ENCODE measurements at regions not wholly inside any gene's neighbourhood (a gene's known extent, or its start where the extent isn't known, plus 50 kb on each side); places are given as distances from the start of the nearest gene placed in this dataset.

DNA sequence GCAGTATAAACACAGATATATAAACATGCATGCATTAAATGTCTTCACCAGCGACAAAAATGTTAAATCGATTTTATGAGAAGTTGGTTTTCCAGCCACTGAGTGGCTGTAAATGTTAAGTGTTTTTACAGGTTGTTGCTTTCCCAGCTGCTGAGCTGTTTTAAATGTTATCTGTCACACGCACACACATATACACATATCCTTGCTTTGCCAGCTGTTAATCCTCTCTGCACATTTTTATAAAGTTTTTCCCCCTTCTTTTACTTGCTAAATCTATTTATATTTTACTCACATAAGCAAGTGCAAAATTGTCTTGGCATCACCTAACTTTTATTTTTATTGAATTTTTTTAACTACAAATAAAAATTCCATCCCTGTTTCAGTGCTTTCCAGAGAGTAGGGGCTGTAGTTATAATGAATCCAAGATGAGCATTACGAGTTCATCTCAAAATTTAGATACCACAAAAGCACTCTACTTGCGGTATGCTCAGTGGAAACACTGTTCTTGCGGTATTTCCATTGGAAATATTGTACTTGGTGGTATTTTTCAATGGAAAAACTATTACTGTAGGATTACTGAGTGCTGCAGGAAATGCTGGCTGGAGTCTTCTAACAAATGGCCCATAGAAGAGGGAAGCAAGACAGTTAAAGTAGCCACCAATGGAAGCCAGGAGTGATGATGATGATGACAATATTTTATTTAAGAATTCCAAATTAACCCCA lies 124.9 kb upstream of the KCNJ16 start:
- ATAC-seq (no peak), DNase-seq (no peak)
- intact Hi-C loops (cut with DNase I) = no loop called here
- TF ChIP-seq, protein P1, sequence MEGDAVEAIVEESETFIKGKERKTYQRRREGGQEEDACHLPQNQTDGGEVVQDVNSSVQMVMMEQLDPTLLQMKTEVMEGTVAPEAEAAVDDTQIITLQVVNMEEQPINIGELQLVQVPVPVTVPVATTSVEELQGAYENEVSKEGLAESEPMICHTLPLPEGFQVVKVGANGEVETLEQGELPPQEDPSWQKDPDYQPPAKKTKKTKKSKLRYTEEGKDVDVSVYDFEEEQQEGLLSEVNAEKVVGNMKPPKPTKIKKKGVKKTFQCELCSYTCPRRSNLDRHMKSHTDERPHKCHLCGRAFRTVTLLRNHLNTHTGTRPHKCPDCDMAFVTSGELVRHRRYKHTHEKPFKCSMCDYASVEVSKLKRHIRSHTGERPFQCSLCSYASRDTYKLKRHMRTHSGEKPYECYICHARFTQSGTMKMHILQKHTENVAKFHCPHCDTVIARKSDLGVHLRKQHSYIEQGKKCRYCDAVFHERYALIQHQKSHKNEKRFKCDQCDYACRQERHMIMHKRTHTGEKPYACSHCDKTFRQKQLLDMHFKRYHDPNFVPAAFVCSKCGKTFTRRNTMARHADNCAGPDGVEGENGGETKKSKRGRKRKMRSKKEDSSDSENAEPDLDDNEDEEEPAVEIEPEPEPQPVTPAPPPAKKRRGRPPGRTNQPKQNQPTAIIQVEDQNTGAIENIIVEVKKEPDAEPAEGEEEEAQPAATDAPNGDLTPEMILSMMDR (IDR thresholded peaks at IDR 0.05) = no peak
- no peaks in the 10 kb centered on the region for H3K27me3 ChIP-seq (ENCODE audit: low read depth)
- no peak overlapping the region for H3K4me3 ChIP-seq
- no peaks in the 10 kb centered on the region for H3K36me3 ChIP-seq
- no peaks in the 10 kb centered on the region for H3K4me1 ChIP-seq
- H3K9me3 ChIP-seq = no peaks in the 10 kb centered on the region
- no peak overlapping the region for H3K27ac ChIP-seq

DNA sequence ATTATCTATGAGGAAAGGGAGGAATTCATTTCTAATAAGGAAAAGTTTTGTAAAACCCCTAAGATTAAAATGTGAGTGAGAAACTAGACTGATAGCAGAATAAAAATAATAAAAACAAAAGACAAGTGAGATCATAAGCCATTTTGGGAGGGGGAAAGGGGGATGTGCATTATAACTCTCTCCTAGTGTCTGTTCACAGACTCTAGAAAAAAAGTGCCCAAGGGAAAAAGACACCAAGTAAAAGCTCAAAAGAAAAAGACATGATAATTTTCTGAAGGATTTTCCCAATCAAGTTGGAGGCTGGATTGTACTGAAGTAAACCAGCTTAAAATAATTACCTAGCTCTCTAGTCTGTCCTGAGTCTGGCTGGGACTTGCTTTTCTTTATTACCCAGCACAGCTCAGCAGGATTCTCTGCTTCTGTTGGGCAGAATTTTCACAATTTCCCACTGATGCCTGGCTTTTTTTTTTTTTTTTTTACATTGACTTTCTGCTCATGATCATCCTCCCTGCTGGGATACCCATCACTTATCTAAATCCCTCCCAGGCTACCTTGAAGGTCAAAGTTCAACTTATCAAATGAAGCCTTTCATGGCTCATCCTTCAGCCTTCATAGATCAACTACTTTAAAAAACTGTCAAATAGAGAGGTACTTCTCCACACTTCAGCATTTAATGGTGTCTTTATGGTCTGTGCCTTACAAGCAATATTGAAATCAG lies 124.2 kb upstream of the KCNJ16 start:
- TF ChIP-seq, protein P1 (IDR thresholded peaks at IDR 0.05) = no peak
- H3K4me3 ChIP-seq = no peak overlapping the region
- H3K36me3 ChIP-seq = no peaks in the 10 kb centered on the region
- intact Hi-C loops (cut with DNase I) = no loop called here
- no peaks in the 10 kb centered on the region for H3K4me1 ChIP-seq
- ATAC-seq = no peak
- no peaks in the 10 kb centered on the region for H3K9me3 ChIP-seq
- DNase-seq = no peak
- no peaks in the 10 kb centered on the region for H3K27me3 ChIP-seq (ENCODE audit: low read depth)
- no peak overlapping the region for H3K27ac ChIP-seq

DNA sequence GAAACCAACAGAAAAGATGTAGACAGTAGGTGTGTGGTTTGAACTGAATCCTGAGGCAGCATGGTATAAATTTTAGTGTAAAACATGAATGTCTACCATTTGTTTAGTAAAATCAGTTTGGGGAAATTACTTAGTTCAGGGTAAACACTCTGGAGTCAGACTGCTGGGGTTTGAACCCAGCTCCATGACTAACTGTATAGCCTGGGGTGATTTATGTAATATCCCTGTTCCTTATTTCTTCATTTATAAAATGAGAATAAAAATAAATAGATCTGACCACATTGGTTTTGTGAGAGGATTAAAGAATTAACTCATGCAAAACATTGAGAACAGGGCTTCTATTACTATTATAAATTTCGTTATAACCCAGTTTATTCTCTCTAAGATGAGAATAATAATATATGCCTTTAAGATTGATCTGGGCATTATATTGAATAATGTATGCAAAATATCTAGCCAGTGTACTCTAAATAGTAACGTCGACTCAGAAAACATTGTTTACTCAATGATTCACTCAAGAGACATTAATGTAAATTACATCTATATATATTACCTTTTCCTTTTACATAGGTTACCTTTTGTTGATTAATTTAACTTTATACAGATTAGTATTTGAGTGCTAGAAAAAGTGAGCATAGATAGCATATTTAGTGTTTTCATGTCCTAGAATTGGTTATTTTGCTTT lies 120.6 kb upstream of the KCNJ16 start:
- Histone ChIP-seq H3K9me3 (no peaks in the 10 kb centered on the region), H3K27ac (no peak overlapping the region), H3K4me1 (no peaks in the 10 kb centered on the region), H3K36me3 (no peaks in the 10 kb centered on the region), H3K4me3 (no peak overlapping the region), H3K27me3 (ENCODE audit: low read depth) (no peaks in the 10 kb centered on the region)
- ATAC-seq = no peak
- TF ChIP-seq, protein P1 (IDR thresholded peaks at IDR 0.05) = no peak
- DNase-seq = no peak
- intact Hi-C loops (cut with DNase I) = no loop called here

DNA sequence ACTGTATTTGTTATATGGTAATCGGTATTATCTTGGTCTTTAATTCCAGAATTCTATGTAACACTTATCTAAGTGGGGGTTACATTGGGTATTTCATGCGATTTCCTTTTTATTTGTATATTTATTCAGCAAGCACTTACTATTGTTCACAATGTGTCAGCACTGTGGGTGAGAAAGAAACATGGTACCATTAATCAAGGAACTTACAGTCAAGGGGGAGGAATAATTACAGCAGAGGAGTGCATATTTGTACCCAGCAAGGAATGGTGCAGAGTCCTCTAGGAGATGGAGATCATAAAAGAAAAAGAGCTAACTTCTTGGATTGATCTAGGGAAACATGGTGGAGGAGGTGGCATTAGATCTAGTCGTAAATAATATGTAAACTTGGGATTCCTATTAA lies 117.0 kb upstream of the KCNJ16 start:
- ATAC-seq (no peak), DNase-seq (no peak)
- Histone ChIP-seq H3K27ac (no peak overlapping the region), H3K4me1 (no peaks in the 10 kb centered on the region), H3K9me3 (no peaks in the 10 kb centered on the region), H3K4me3 (no peak overlapping the region), H3K27me3 (ENCODE audit: low read depth) (no peaks in the 10 kb centered on the region), H3K36me3 (no peaks in the 10 kb centered on the region)
- TF ChIP-seq, protein P1 (IDR thresholded peaks at IDR 0.05) = no peak
- intact Hi-C loops (cut with DNase I) = no loop called here

DNA sequence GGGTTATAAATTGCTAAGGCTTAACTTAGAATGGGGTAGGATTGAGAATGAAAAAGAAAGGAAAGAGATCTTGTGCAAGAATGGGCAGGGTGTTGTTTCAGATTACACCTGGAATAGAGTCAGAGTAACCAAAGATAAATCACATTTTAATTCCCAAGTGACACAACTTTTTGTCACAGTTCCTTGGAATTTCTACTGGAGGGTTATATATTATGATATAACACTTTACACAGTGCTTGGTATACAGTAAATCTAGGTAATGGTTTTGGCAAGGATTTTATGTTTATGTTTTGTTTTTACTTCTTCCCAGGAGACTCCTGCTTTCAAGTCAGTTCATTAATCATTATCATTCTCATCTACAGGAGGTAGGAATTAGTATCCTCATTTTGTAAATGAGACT lies 115.7 kb upstream of the KCNJ16 start:
- intact Hi-C loops (cut with DNase I) = no loop called here
- DNase-seq = no peak
- H3K27ac ChIP-seq = no peak overlapping the region
- no peaks in the 10 kb centered on the region for H3K27me3 ChIP-seq (ENCODE audit: low read depth)
- H3K4me3 ChIP-seq = no peak overlapping the region
- H3K9me3 ChIP-seq = no peaks in the 10 kb centered on the region
- H3K36me3 ChIP-seq = no peaks in the 10 kb centered on the region
- H3K4me1 ChIP-seq = no peaks in the 10 kb centered on the region
- ATAC-seq = no peak
- TF ChIP-seq, protein P1 (IDR thresholded peaks at IDR 0.05) = no peak

All from lower lobe of right lung (tissue), 2 donors.